Endodermal cell (in vitro differentiated cells): ENCODE measurements at regions not wholly inside any gene's neighbourhood (a gene's known extent, or its start where the extent isn't known, plus 50 kb on each side); places are given as distances from the start of the nearest gene placed in this dataset.
"Not testable (repeated sequence)": the region's sequence is repeated elsewhere in the genome, so short reads cannot be mapped to it uniquely, and the experiment has no call there.

Experiments
- DNase-seq: peaks from one replicate; pipeline ENCODE4 v3.0.0-alpha.2; 2017
- H3K27ac ChIP-seq: 2 replicates; pipeline ENCODE4 v1.5.1; 2013; ENCODE audit warnings: mild to moderate bottlenecking, low read depth, low read length, moderate library complexity
- H3K27me3 ChIP-seq: 2 replicates; pipeline ENCODE4 v1.6.1; 2013; ENCODE audit warnings: mild to moderate bottlenecking, low read length, moderate library complexity; ENCODE audit not compliant: insufficient read depth, control insufficient read depth, poor library complexity, severe bottlenecking
- H3K36me3 ChIP-seq: 2 replicates; pipeline ENCODE4 v1.7.0; 2013; ENCODE audit warnings: mild to moderate bottlenecking, low read length, moderate library complexity; ENCODE audit not compliant: control insufficient read depth, insufficient read depth
- H3K4me1 ChIP-seq: one replicate; pipeline ENCODE4 v1.7.0; 2013; ENCODE audit warnings: low read length; ENCODE audit not compliant: control insufficient read depth, insufficient read depth
- H3K4me3 ChIP-seq: 2 replicates; pipeline ENCODE4 v1.5.1; 2013; ENCODE audit warnings: mild to moderate bottlenecking, low read length, moderate library complexity
- H3K9ac ChIP-seq: 2 replicates; pipeline ENCODE4 v1.6.1; 2013; ENCODE audit warnings: mild to moderate bottlenecking, low read length, moderate library complexity; ENCODE audit not compliant: poor library complexity, severe bottlenecking; ENCODE audit errors: extremely low read depth
- H3K9me3 ChIP-seq: 2 replicates; pipeline ENCODE4 v1.6.1; 2013; ENCODE audit warnings: mild to moderate bottlenecking, low read length, moderate library complexity; ENCODE audit not compliant: control insufficient read depth
- H3K27ac Mint-ChIP-seq: 2 replicates; pipeline ENCODE4 v1.8.0; 2020; ENCODE audit warnings: mixed read lengths
- H3K27me3 Mint-ChIP-seq: 2 replicates; pipeline ENCODE4 v1.8.0; 2021; ENCODE audit warnings: mild to moderate bottlenecking, mixed read lengths; ENCODE audit not compliant: insufficient read depth
- H3K36me3 Mint-ChIP-seq: 2 replicates; pipeline ENCODE4 v1.8.0; 2020; ENCODE audit warnings: low read depth, mixed read lengths
- H3K4me1 Mint-ChIP-seq: 2 replicates; pipeline ENCODE4 v1.8.0; 2020; ENCODE audit warnings: mixed read lengths
- H3K4me3 Mint-ChIP-seq: 2 replicates; pipeline ENCODE4 v1.8.0; 2020; ENCODE audit warnings: mild to moderate bottlenecking, moderate library complexity, mixed read lengths
- H3K9me3 Mint-ChIP-seq: 2 replicates; pipeline ENCODE4 v1.8.0; 2020; ENCODE audit warnings: mild to moderate bottlenecking, mixed read lengths
- CTCF ChIP-seq: fragments of 200-600 bp; sonication (generic); conservative IDR thresholded peaks from 2 replicates; pipeline ENCODE4 v1.5.0; 2021; ENCODE audit warnings: antibody characterized with exemption, mild to moderate bottlenecking
- WGBS, 2 experiments: methylation state at CpG; one replicate each; pipeline versions ENCODE4 v1.1.5 to v1.1.7; 2013; ENCODE audit warnings: missing lambda C conversion rate in 2 of 2, mixed read lengths in 1 of 2; ENCODE audit not compliant: insufficient coverage in 1 of 2, insufficient read length in 1 of 2; 5-methylcytosine and 5-hydroxymethylcytosine counted together

- H3K36me3 Mint-ChIP-seq = no peaks in the 10 kb centered on the region
- Histone ChIP-seq H3K27ac (no peak overlapping the region), H3K4me1 (no peaks in the 10 kb centered on the region), H3K36me3 (no peaks in the 10 kb centered on the region), H3K9me3 (no peaks in the 10 kb centered on the region), H3K9ac (no peak overlapping the region), H3K27me3 (no peaks in the 10 kb centered on the region), H3K4me3 (no peak overlapping the region)
- H3K27me3 Mint-ChIP-seq = peaks cover 3% of the 10 kb centered on the region
- H3K27ac Mint-ChIP-seq = no peak overlapping the region
- 89 to 92% methylated on average over 2 to 3 of the region's 3 CpGs for WGBS, 2 experiments
- H3K4me3 Mint-ChIP-seq = no peak overlapping the region
- peaks cover 11% of the 10 kb centered on the region for H3K4me1 Mint-ChIP-seq
- H3K9me3 Mint-ChIP-seq = peaks cover 5% of the 10 kb centered on the region
- no peak for DNase-seq
- TF ChIP-seq CTCF = no peak
Measured at GRCh38 chr14:45893127-45893526, 640.1 kb upstream of the MIS18BP1 start.

- Histone ChIP-seq H3K9me3 (no peaks in the 10 kb centered on the region), H3K27me3 (no peaks in the 10 kb centered on the region), H3K4me3 (no peak overlapping the region), H3K4me1 (no peaks in the 10 kb centered on the region), H3K27ac (no peak overlapping the region), H3K36me3 (no peaks in the 10 kb centered on the region), H3K9ac (no peak overlapping the region)
- peaks cover 11% of the 10 kb centered on the region for H3K4me1 Mint-ChIP-seq
- no peak overlapping the region for H3K4me3 Mint-ChIP-seq
- 66 to 77% methylated on average over 10 to 18 of the region's 18 CpGs for WGBS, 2 experiments
- H3K9me3 Mint-ChIP-seq = peaks cover 7% of the 10 kb centered on the region
- H3K36me3 Mint-ChIP-seq = no peaks in the 10 kb centered on the region
- peak; percentile 58 for DNase-seq
- peaks cover 3% of the 10 kb centered on the region for H3K27me3 Mint-ChIP-seq
- TF ChIP-seq CTCF = no peak
- no peak overlapping the region for H3K27ac Mint-ChIP-seq
Measured at GRCh38 chr14:45891417-45892080, 638.5 kb upstream of the MIS18BP1 start.

- H3K27ac ChIP-seq, H3K27me3 ChIP-seq, H3K36me3 ChIP-seq, H3K36me3 Mint-ChIP-seq, H3K27me3 Mint-ChIP-seq, H3K9me3 ChIP-seq, H3K4me3 ChIP-seq, H3K9me3 Mint-ChIP-seq, H3K9ac ChIP-seq, H3K4me1 ChIP-seq: not testable (repeated sequence)
- H3K27ac Mint-ChIP-seq = peak overlapping the region; percentile 94
- H3K4me1 Mint-ChIP-seq = peaks cover 11% of the 10 kb centered on the region
- peak overlapping the region; percentile 71 for H3K4me3 Mint-ChIP-seq
- WGBS, 2 experiments = 80 to 84% methylated on average over 20 to 28 of the region's 28 CpGs
- peak; percentile 57 for DNase-seq
Measured at GRCh38 chr14:45888766-45889285, 635.8 kb upstream of the MIS18BP1 start.
